HG02798 (cell line): ENCODE measurements at regions not wholly inside any gene's neighbourhood (a gene's known extent, or its start where the extent isn't known, plus 50 kb on each side); places are given as distances from the start of the nearest gene placed in this dataset.
A peak's percentile ranks its signal among the peaks of the same experiment; 100 is the strongest.
"Not testable (repeated sequence)": the region's sequence is repeated elsewhere in the genome, so short reads cannot be mapped to it uniquely, and the experiment has no call there.

Source experiments
- ATAC-seq: cut with Tn5 transposase; IDR thresholded peaks from one replicate; pipeline ENCODE4 v1.9.1; 2021; ENCODE audit warnings: mild to moderate bottlenecking; ENCODE audit not compliant: unreplicated experiment, poor library complexity

DNA sequence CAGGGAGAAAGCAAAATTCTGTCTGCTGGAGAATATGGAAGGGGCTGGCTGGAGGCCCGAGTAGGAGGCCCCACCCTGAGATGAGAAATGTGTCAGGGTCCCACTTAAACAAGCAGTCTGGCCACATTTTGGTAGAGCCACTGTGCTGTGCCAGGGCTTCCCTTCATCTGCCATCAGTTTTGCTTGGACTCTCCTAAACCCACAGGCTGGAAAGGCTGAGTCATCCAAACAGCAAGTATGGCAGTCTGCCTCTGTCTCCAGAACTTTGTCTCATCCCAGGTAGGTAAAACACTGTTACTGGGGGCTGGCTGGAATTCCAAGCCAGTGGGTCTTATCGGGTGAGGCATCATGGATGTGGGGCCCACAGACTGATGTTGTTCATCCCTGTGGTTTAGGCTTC lies 1390.6 kb downstream of the UQCRFS1 start:
- ATAC-seq: no peak

- ATAC-seq: no peak
Measured at GRCh38 chr19:27821418-27822018, 1391.4 kb downstream of the UQCRFS1 start.

DNA sequence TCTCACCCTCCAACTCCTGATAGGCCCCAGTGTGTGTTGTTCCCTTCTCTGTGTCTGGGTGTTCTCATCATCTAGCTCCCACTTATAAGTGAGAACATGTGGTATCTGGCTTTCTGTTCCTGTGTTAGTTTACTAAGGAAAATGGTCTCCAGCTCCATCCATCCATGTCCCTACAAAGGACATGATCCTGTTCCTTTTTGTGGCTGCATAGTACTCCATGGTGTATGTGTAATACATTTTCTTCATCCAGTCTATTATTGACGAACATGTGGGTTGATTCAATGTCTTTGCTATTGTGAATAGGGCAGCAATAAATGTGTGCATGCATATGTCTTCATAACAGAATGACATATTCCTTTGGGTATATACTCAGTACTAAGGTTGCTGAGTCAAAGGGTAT lies 1397.0 kb downstream of the UQCRFS1 start:
- no peak for ATAC-seq

DNA sequence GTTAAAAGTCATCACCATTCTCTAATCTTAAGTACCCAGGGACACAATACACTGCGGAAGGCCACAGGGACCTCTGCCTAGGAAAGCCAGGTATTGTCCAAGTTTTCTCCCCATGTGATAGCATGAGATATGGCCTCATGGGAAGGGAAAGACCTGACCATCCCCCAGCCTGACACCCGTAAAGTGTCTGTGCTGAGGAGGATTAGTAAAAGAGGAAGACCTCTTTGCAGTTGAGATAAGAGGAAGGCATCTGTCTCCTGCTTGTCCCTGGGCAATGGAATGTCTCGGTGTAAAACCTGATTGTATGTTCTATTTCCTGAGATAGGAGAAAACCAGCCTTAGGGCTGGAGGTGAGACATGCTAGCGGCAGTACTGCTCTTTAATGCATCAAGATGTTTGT lies 1398.1 kb downstream of the UQCRFS1 start:
- not testable (repeated sequence) for ATAC-seq

DNA sequence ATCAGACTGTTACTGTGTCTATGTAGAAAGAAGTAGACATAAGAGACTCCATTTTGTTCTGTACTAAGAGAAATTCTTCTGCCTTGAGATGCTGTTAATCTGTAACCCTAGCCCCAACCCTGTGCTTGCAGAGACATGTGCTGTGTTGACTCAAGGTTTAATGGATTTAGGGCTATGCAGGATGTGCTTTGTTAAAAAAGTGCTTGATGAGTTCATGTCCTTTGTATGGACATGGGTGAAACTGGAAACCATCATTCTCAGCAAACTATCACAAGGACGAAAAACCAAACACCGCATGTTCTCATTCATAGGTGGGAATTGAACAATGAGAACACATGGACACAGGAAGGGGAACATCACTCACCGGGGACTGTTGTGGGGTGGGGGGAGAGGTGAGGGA lies 1398.7 kb downstream of the UQCRFS1 start:
- ATAC-seq: not testable (repeated sequence)

- no peak for ATAC-seq
Measured at GRCh38 chr19:27806471-27807070, 1406.4 kb downstream of the UQCRFS1 start.

DNA sequence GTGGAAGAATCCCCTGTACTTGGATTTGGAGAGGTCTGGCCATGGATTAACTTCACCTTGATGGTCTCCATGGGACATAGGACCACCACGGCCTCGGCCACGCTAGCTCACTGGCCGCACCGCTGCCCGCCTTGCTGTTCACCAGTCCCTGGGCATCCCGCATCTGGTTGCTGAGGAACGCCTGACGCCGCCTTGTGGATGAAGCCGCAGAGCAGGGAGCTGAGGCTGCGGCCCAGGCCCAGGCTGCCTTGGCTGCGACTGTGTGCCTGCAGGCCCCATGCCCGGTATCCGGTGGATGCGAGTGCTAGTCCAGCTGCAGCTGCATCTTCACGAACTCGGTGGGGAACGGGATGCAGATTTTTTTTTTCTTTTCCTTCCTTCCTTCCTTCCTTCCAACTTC lies 1407.1 kb downstream of the UQCRFS1 start:
- ATAC-seq: no peak

- ATAC-seq: not testable (repeated sequence)
Measured at GRCh38 chr19:27802293-27802692, 1410.7 kb downstream of the UQCRFS1 start.

DNA sequence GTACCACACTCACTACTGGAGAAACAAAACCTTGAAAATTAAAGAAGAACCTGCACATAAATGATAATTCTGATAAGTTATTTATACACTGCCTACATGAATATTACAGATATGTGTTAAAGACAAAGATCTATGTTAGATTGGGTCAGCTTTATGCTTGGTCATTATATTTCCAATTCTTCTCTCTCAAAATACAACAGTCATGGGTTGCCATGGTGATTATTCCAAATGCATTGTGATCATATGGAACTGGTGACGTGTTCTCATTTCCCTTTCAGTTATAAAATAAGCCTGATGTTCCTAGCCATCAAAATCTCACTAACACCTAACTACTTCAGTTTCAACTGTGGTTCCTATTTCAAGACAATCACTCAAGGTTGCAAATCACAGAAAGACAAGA lies 1416.4 kb downstream of the UQCRFS1 start:
- ATAC-seq: no peak

DNA sequence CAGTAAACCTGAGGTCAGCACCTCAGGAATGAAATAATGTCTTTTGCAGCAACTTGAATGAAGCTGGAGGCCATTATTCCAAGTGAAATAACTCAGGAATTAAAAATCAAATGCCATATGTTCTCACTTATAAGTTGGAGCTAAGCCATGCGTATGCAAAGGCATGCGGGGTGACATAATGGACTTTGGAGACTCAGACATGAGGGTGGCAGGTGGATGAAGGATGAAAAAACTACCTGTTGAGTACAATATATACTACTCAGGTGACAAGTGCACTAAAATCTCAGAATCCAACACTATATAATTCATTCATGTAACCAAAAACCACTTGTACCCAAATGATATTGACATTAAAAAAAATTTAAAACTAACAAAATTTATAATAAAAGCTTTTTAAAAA lies 1416.9 kb downstream of the UQCRFS1 start:
- no peak for ATAC-seq

- no peak for ATAC-seq
Measured at GRCh38 chr19:27795369-27795768, 1417.6 kb downstream of the UQCRFS1 start.

GRCh38 chr19:27794494-27795042 lies 1418.4 kb downstream of the UQCRFS1 start:
- ATAC-seq: peak; percentile 0

DNA sequence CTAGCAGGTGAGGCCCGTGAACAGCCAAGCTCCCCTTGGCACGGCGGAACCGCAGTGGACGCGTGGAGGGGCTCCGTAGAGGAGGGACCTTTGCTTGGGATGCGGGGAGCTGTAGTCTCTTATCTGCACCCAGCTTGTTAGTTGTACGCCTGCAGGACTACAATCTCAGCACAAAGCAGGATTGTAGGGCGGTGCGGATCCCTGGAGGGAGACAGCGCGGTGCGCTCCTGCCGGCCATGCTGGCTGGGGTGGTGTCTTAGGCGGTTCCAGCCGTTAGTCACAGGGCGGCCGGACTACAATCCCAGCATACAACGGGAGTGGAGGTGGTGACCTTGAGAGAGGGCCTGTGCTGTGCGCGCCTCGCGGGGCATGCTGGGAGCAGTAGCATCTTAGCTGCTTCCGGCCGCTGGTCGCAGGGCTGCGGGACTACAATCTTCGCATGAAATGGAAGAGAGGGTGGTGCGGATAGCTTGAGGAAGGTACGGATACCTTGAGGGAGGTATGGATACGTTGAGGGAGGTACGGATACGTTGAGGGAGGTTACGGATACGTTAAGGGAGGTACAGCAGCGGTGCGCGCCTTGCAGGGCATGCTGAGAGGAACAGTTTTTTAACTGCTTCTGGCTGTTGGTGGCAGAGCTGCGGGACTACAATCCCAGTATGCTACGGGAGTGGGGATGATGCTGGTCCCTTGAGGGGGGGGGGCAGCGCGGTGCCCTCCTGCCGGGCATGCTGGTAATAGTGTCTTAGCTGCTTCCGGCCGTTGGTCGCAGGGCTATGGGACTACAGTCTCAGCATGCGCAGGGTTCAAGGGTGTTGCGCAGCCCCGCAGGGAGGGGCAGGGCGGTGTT lies 1419.1 kb downstream of the UQCRFS1 start:
- ATAC-seq: peak; percentile 93

GRCh38 chr19:27793128-27793643 lies 1419.8 kb downstream of the UQCRFS1 start:
- ATAC-seq: peak; percentile 76

- no peak for ATAC-seq
Measured at GRCh38 chr19:27792576-27793127, 1420.3 kb downstream of the UQCRFS1 start.

- ATAC-seq: no peak
Measured at GRCh38 chr19:27780367-27781075, 1432.4 kb downstream of the UQCRFS1 start.

DNA sequence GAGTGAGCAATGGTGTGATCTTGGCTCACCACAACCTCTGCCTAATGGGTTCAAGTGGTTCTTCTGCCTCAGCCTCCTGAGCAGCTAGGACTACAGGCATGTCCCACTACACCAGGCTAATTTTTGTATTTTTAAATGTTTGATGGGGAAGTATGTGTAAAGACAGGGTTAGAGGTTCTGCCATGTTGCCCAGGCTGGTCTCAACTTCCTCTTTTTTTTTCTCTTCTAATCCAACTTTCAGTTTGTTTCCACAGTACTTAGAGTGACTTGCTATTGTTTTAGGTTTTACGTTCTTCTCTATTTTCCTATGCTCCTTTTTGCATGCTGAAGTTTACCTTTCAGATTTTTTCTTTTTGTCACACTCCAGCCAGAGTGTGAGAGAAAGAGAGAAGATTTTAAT lies 1433.0 kb downstream of the UQCRFS1 start:
- no peak for ATAC-seq

- no peak for ATAC-seq
Measured at GRCh38 chr19:27777726-27778125, 1435.2 kb downstream of the UQCRFS1 start.

DNA sequence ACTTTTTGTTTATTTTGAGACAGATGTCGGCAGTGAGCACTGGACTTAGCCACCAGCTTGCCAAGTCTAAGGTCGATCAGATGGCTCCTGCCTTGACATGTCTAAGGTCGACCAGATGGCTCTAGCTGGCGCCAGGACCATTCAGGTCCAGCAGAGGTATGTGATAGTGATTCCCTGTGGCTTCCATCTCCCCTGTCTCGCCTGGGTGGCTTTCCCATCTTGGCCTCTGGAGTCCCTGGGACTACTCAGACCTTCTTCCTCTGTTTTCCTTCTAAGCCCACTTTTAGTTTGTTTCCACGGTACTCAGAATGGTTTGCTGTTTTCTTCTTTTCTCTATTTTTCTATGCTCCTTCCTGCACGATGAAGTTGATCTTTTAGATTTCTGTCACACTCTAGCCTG lies 1435.7 kb downstream of the UQCRFS1 start:
- ATAC-seq: no peak

DNA sequence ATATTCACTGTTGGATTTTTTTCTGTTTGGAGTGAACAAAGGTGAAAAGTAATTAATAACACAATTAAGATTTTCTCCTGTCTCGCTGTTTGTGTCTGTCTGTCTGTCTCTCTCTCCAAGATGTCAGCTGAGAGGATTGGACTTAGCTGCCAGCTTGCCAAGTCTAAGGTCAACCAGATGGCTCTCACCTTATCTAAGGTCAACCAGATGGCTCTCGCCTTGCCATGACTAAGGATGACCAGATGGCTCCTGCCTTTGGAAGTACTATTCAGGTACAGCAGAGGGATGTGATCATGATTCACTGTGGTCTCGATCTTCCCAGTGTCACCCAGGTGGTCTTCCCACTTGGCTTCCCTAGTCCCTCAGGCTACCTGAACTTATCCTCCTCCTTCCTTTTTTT lies 1436.4 kb downstream of the UQCRFS1 start:
- no peak for ATAC-seq
